ENCODE measurements at regions not wholly inside any gene's neighbourhood (a gene's known extent, or its start where the extent isn't known, plus 50 kb on each side); places are given as distances from the start of the nearest gene placed in this dataset.

DNA sequence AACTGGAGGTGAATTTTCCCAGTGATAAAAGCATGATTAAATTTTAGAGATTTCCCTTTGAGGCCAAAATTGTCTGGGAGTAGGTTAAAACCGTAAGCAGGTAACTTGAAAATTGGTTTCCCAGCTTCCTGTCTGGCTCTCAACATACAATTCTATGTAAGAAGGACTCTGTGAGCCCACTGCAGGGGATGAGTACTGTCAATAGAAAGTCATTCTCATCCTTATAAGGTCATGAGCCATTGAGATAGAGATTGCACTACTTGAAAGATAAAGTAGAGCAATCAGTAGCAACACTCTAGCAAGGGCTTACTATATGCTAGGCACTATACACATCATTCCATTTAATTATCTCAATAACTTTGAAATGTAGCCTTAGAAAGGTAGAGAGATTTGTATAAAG lies 225.6 kb upstream of the HMGA2 start:
- no peak overlapping the region for H3K27ac ChIP-seq
- TF ChIP-seq ZFX (IDR thresholded peaks at IDR 0.05) (no peak), CTCF (conservative IDR thresholded peaks at IDR 0.05) (no peak)

DNA sequence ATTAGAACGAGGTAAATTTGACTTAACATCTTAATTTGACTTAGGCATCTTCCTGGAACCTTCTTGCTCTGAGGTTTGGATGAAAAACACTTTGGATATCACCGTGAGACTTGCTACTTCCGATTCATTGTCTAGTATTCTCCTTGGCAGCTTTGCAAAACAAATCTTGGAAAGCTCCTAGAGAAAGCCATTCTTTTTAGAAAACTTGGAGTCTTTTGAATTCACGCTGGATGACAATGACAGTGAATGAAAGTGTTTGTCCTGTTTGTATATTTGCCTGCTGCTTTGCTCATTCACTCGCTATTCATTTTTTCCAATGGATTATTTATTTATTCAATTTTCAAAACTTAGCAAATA lies 222.1 kb upstream of the HMGA2 start:
- TF ChIP-seq ZFX (IDR thresholded peaks at IDR 0.05) (no peak), CTCF (conservative IDR thresholded peaks at IDR 0.05) (no peak)
- no peak overlapping the region for H3K27ac ChIP-seq

DNA sequence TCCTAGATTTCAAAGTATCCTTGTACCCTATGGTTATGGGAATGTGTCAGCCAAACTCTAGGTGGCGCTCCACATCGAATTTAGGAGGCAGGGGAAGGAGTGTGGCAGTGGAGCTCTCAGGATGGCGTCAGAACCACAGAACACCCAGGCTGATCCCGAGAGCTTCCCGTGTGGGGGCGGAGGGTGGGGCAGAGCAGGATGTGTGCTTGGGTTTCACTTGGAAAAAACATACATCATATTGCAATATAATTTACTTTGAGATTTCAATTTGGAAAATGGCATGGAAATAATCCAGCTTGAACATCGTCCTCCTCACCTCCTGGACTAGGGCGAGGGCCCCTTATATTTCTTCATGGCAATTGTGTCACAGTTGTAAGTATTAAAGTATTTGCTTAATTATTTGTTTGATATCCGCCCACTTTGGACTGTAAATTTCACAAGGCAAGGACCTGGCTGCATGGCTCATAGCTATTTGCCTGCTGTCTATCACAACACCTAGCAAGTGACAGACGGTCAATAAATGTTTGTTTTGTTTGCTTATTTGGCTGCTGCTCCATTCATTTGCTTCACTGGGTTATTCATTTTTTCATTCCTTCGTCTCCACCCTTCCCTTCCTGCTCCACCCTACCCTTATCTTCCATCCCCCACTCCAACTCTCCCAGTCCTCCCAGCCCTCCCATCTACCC lies 221.5 kb upstream of the HMGA2 start:
- TF ChIP-seq CTCF (conservative IDR thresholded peaks at IDR 0.05) (peak; percentile 83), ZFX (IDR thresholded peaks at IDR 0.05) (no peak)
- no peak overlapping the region for H3K27ac ChIP-seq

DNA sequence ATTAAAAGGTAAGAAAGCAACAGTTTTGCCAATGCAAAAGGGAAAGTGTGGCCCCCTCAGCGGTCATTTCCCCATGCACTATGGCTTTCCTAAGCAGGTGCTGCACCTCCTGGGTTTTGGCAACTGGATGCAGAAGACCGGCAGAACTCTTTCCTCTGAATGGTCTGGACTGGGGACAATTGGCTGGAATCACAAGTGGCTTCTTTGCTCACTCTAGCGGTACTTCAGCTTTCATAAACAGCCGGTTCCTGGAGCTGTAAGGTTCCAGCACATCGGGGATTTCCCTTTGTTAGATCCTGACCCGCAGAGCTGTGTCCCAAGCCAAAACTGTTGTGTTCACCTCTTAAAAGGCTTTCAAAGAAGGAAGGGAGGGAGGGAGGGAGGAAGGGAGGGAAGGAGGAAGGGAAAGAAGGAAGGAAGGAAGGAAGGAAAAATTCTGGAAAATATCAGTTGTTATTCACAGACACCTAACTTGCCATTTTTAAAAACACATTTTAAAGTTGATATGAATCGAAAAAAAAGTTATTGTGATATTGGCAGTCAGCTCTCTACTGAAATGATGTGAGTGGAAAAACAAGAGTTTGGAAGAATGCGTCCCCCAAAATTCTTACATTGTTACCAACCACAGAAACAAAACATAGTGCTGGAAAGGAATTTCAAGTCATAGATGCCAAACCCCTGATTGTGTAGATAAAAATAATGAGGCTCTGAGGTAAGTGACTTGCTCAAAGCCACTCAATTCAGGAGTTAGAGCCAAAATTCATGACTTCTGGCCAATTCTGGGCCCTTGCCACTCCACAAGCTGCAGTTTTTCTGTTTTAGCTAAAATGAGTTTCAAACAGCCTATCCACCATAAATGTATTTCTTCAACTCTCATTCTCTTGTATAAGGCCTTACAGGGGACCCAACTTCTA lies 220.6 kb upstream of the HMGA2 start:
- no peak overlapping the region for H3K27ac ChIP-seq
- TF ChIP-seq CTCF (conservative IDR thresholded peaks at IDR 0.05) = no peak

DNA sequence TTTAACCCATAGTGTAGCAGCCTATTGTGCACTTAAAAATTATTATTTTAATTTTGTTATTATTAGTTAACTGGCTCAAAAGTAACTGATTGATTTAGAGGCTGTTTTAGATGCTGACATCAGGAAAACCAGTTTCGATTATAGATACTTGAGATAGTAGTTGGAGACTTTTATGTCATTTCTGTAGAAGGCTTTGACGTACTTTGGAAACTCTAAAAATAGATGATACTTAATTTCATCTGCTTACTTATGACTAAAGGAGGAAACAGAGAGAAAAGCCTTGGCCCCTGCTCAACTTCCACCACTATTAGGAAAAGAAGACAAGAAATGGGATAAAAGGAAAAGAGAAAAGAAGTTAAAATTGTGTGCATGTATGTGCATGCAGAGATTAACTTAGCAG lies 219.3 kb upstream of the HMGA2 start:
- TF ChIP-seq ZFX (IDR thresholded peaks at IDR 0.05) (no peak), CTCF (conservative IDR thresholded peaks at IDR 0.05) (no peak)
- H3K27ac ChIP-seq = no peak overlapping the region

DNA sequence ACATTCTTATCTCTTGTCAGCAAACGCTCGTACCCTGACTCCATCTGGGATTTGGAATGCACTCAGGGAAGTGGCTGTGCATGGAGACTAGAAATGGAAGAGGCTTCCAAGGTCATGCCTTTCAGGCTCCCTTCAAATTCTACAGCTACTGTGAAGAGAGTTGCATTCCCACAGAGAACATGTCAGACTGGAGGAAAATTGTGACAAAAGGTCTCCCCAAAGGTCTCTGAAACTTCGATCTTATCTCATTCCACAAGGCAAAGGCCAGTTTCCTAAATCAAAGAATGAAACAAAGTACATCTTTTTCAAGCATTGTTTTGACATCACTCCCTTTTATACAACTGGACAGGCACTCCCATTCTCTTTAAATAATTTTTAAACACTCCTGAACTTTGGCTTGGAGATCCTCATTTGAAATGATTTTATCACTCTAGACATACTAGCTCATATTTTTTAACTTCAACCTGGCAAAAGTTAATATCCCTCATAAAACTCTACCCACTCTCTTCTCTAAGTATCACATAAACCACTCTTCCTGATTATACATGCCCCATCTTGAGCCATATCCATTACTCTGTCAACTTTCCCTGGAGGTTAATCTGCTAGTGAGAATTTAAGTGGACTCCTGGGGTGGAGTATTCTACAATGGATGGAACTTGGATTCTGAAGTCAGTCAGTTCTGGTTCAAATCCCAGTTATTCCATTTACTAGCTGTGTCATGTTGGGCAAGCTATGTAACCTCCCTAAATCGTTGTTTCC lies 218.1 kb upstream of the HMGA2 start:
- H3K27ac ChIP-seq = no peak overlapping the region
- TF ChIP-seq ZFX (IDR thresholded peaks at IDR 0.05) (no peak), CTCF (conservative IDR thresholded peaks at IDR 0.05) (no peak)

All from C4-2B (cell line).